Prostate gland (tissue), 2 donors: ENCODE measurements at regions not wholly inside any gene's neighbourhood (a gene's known extent, or its start where the extent isn't known, plus 50 kb on each side); places are given as distances from the start of the nearest gene placed in this dataset.

ENCODE experiments used
- CTCF ChIP-seq, 4 experiments: fragments of 200-600 bp in 2 of 4; fragments of 450-650 bp in 2 of 4; sonication (generic) in 2 of 4; IDR thresholded peaks; 1 replicate in 3 of 4; 2 replicates in 1 of 4; pipeline ENCODE4 v1.5.1; 2016 to 2019; ENCODE audit warnings: antibody characterized with exemption in 4 of 4, mild to moderate bottlenecking in 2 of 4, moderate library complexity in 2 of 4
- POLR2A ChIP-seq: fragments of 450-650 bp; IDR thresholded peaks from one replicate; pipeline ENCODE4 v1.6.1; 2016; ENCODE audit warnings: antibody characterized with exemption, mild to moderate bottlenecking
- POLR2AphosphoS5 ChIP-seq: sonication (generic); formaldehyde crosslinking; IDR thresholded peaks from one replicate; pipeline ENCODE4 v1.6.1; 2017; ENCODE audit warnings: antibody characterized with exemption

GRCh38 chr12:33650832-33651231, 211.2 kb upstream of the SYT10 start:
- TF ChIP-seq POLR2A (no peak), CTCF (IDR thresholded peaks at IDR 0.05) (no peak), POLR2AphosphoS5 (no peak)
